ENCODE measurements at regions not wholly inside any gene's neighbourhood (a gene's known extent, or its start where the extent isn't known, plus 50 kb on each side); places are given as distances from the start of the nearest gene placed in this dataset.

- TF ChIP-seq CTCF (IDR thresholded peaks at IDR 0.05) (no peak), EP300 (IDR thresholded peaks at IDR 0.05) (no peak), POLR2AphosphoS5 (IDR thresholded peaks at IDR 0.05) (no peak)
These were observed 79.1 kb downstream of the UTRN start for GRCh38 chr6:144364208-144364720.

Data from upper lobe of left lung (tissue), 4 donors.